WERI-Rb-1 (cell line): ENCODE measurements at regions not wholly inside any gene's neighbourhood (a gene's known extent, or its start where the extent isn't known, plus 50 kb on each side); places are given as distances from the start of the nearest gene placed in this dataset.

Experiments
- DNase-seq: peaks from one replicate; pipeline ENCODE4 v3.0.0-alpha.2; 2020
- H3K27ac ChIP-seq: fragments of 250-450 bp; sonication (Bioruptor Pico); 2 replicates; pipeline ENCODE4 v1.5.1; 2020; ENCODE audit warnings: mild to moderate bottlenecking, moderate library complexity
- H3K27me3 ChIP-seq: fragments of 250-450 bp; sonication (Bioruptor Pico); 2 replicates; pipeline ENCODE4 v1.5.1; 2021; ENCODE audit warnings: mild to moderate bottlenecking, low read depth, moderate library complexity; ENCODE audit not compliant: insufficient read depth, severe bottlenecking
- H3K36me3 ChIP-seq: fragments of 250-450 bp; sonication (Bioruptor Pico); 2 replicates; pipeline ENCODE4 v1.5.1; 2020; ENCODE audit warnings: mild to moderate bottlenecking, moderate library complexity
- H3K4me3 ChIP-seq: 2 replicates; pipeline ENCODE4 v1.5.1; 2011; ENCODE audit warnings: low read depth, mild to moderate bottlenecking, control low read depth, low read length
- H3K9me3 ChIP-seq: fragments of 250-450 bp; sonication (Bioruptor Pico); 2 replicates; pipeline ENCODE4 v1.5.1; 2021; ENCODE audit warnings: mild to moderate bottlenecking, moderate library complexity; ENCODE audit not compliant: severe bottlenecking
- TF ChIP-seq, protein P1 (sequence below): IDR thresholded peaks from 2 replicates; pipeline ENCODE4 v1.5.1; 2011; ENCODE audit warnings: low read depth, mild to moderate bottlenecking, control low read depth, inconsistent platforms, low read length

DNA sequence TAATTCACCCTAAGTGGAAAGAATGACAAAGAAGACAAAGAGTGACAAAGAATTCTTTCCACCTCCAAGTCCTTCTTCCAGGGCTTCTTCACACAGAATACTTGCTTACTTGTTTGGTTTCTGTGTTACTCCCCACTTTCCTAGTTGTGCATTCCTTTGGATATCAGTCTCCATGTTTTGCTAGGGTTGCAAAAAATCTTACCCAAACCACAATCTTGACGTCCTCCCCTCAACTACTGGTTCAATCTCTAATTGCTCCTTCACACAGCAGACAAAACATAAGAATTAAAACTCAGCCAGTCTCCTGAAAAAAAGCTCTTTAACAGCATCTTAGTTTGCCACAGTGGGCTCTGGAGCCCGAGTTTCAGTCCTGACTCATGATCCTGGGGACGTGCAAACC, 297.6 kb upstream of the CHRNA7 start:
- TF ChIP-seq, protein P1, sequence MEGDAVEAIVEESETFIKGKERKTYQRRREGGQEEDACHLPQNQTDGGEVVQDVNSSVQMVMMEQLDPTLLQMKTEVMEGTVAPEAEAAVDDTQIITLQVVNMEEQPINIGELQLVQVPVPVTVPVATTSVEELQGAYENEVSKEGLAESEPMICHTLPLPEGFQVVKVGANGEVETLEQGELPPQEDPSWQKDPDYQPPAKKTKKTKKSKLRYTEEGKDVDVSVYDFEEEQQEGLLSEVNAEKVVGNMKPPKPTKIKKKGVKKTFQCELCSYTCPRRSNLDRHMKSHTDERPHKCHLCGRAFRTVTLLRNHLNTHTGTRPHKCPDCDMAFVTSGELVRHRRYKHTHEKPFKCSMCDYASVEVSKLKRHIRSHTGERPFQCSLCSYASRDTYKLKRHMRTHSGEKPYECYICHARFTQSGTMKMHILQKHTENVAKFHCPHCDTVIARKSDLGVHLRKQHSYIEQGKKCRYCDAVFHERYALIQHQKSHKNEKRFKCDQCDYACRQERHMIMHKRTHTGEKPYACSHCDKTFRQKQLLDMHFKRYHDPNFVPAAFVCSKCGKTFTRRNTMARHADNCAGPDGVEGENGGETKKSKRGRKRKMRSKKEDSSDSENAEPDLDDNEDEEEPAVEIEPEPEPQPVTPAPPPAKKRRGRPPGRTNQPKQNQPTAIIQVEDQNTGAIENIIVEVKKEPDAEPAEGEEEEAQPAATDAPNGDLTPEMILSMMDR: no peak
- no peak overlapping the region for H3K4me3 ChIP-seq
- no peaks in the 10 kb centered on the region for H3K9me3 ChIP-seq
- no peak for DNase-seq
- no peak overlapping the region for H3K27ac ChIP-seq
- no peaks in the 10 kb centered on the region for H3K27me3 ChIP-seq
- no peaks in the 10 kb centered on the region for H3K36me3 ChIP-seq

DNA sequence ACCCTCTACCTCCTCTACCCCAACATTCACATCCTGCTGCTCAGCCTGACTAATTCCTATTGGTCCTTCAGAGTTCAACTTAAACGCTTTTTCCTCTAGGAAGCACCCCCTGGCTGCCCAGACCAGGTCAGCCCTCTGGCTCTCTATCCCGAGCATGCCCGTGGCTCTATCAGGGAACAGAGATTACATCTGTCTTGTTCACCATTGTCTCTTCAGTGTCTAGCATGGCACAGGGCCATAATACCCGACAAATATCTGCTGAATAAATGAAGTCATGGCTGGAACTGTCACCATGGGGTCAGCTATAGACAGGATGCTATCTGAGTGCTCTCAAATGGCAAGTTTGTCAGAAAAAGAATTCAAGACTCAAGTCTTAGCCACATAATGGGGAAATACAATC, 296.9 kb upstream of the CHRNA7 start:
- DNase-seq: no peak
- Histone ChIP-seq H3K9me3 (no peaks in the 10 kb centered on the region), H3K27me3 (no peaks in the 10 kb centered on the region), H3K4me3 (no peak overlapping the region), H3K36me3 (no peaks in the 10 kb centered on the region), H3K27ac (no peak overlapping the region)
- TF ChIP-seq, protein P1: no peak

DNA sequence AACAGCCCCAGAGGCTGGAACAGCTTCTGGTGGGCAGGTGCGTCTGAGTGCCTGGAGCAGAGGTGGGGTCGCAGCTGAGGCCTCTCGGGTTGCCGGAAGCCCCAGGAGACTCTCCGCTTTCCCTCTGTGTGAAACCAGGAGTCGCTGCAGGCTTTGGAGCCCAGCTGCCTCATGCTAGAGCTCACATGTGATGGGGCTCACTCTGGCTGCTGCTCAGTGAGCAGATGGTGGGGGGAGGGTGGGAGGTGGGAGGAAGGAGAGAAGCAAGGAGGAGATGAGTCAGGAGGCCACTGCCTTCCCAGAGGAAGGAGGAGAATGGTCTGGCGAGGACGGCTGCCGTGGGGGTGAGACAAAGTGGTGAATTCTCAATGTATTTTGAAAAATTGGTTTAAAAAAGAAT, 290.1 kb upstream of the CHRNA7 start:
- H3K4me3 ChIP-seq: no peak overlapping the region
- H3K27ac ChIP-seq: peak overlapping the region; percentile 66
- peak; percentile 93 for DNase-seq
- peaks cover 5% of the 10 kb centered on the region for H3K9me3 ChIP-seq
- H3K27me3 ChIP-seq: no peaks in the 10 kb centered on the region
- H3K36me3 ChIP-seq: no peaks in the 10 kb centered on the region
- TF ChIP-seq, protein P1: peak; percentile 69

DNA sequence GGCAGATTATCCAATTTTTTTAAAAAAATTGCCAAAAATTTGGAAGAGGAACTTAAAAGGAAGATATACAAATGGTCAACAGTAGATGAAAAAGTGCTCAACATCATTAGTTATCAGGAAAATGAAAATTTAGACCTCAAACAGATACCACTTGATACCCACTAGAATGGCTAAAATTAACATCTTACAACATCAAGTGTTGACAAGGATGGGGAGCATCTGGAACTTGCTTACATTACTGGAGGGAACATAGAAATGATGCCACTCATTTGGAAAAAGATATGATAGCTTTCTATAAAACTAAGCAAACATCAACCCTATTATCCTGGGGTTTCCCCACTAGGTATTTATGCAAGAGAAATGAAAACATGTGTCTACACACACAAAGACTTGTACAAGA, 284.5 kb upstream of the CHRNA7 start:
- TF ChIP-seq, protein P1: no peak
- no peak overlapping the region for H3K27ac ChIP-seq
- H3K4me3 ChIP-seq: no peak overlapping the region
- H3K9me3 ChIP-seq: peaks cover 5% of the 10 kb centered on the region
- DNase-seq: no peak
- H3K27me3 ChIP-seq: no peaks in the 10 kb centered on the region
- no peaks in the 10 kb centered on the region for H3K36me3 ChIP-seq

DNA sequence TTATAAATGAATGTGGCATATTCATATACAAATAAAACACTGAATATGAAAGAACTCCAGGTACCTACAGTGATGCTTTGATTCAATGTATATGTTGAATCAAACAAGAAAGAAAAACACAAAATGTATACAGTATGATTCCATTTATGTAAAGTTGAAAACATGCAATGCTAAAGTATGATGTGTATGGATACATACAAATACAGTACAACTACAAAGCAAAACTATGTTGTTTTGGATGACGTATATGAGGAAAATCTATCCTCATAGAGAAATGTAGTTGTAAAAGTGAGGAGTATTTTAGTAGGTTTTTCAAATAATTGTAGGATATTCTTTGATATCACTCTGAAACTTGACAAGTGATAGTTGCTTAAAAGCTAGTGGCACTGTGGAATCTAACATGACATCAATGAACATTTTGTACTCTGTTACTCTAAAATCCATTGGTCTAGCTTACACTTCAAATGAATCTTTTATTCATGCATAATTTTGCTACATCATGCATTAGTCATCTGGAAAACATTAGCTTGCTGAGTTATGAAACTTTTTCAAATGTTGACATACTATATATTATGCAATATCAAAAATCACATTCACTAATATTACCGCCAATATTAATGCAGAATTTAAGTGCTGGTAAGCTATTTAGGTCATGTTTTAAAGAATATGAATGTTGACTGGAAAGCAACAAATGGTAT, 278.1 kb upstream of the CHRNA7 start:
- TF ChIP-seq, protein P1: no peak
- no peak for DNase-seq

DNA sequence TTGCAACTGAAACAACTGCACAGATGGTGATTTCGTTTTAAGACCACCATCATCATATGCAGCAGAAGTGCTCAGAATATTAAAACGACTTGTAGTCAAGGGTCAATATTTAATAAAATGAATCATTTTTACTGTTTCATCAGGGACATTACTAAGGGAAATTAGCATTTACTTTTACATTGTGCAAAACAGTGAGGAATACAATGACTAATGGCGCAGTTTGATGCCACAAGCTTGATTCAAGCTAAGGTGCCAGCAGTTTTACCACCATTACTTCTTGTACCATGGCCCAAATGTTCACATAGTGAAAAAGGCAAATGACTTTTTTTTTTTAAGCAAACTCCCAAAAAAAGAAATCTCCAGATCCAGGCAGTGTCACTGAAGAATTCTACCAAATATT, 277.4 kb upstream of the CHRNA7 start:
- Histone ChIP-seq H3K9me3 (no peaks in the 10 kb centered on the region), H3K27me3 (no peaks in the 10 kb centered on the region), H3K4me3 (no peak overlapping the region), H3K27ac (no peak overlapping the region), H3K36me3 (no peaks in the 10 kb centered on the region)
- TF ChIP-seq, protein P1: no peak
- DNase-seq: no peak

More for the DNA sequence above, 278.1 kb upstream of the CHRNA7 start:
- H3K36me3 ChIP-seq: no peaks in the 10 kb centered on the region
- no peaks in the 10 kb centered on the region for H3K9me3 ChIP-seq
- H3K4me3 ChIP-seq: no peak overlapping the region
- no peak overlapping the region for H3K27ac ChIP-seq
- H3K27me3 ChIP-seq: no peaks in the 10 kb centered on the region
